HEK293T (cell line): ENCODE measurements at regions not wholly inside any gene's neighbourhood (a gene's known extent, or its start where the extent isn't known, plus 50 kb on each side); places are given as distances from the start of the nearest gene placed in this dataset.

ENCODE experiments used
- CTCF ChIA-PET: fragments of 350-600 bp; formaldehyde crosslinking; extraction: SDS; loops from one replicate; lab custom pipeline; 2021; ENCODE audit warnings: antibody characterized with exemption, inconsistent platforms; lab: Yijun Ruan, JAX
- POLR2A ChIA-PET: fragments of 350-600 bp; formaldehyde crosslinking; extraction: SDS; loops from one replicate; lab custom pipeline; 2020; ENCODE audit warnings: antibody characterized with exemption, inconsistent platforms; lab: Yijun Ruan, JAX
- DNase-seq: peaks from one replicate; pipeline ENCODE4 v3.0.0; 2012; ENCODE audit warnings: mixed read lengths; ENCODE audit errors: extremely low spot score
- ARNT ChIP-seq: fragments of 450-650 bp; IDR thresholded peaks from 2 replicates; pipeline ENCODE4 v1.6.1; 2017; ENCODE audit warnings: mild to moderate bottlenecking
- BHLHE40 ChIP-seq: fragments of 450-650 bp; IDR thresholded peaks from 2 replicates; pipeline ENCODE4 v1.6.1; 2016; ENCODE audit warnings: mild to moderate bottlenecking, moderate library complexity, borderline replicate concordance
- CTBP1 ChIP-seq: fragments of 450-650 bp; IDR thresholded peaks from 2 replicates; pipeline ENCODE4 v1.6.1; 2016; ENCODE audit warnings: borderline replicate concordance
- ELF4 ChIP-seq: fragments of 450-650 bp; IDR thresholded peaks from 2 replicates; pipeline ENCODE4 v1.6.1; 2017; ENCODE audit warnings: antibody characterized with exemption
- FOXA1 ChIP-seq: fragments of 450-650 bp; IDR thresholded peaks from 2 replicates; pipeline ENCODE4 v1.6.1; 2016; ENCODE audit warnings: mild to moderate bottlenecking
- FOXK2 ChIP-seq: fragments of 450-650 bp; IDR thresholded peaks from 2 replicates; pipeline ENCODE4 v1.6.1; 2016; ENCODE audit warnings: mild to moderate bottlenecking
- FOXM1 ChIP-seq: fragments of 450-650 bp; IDR thresholded peaks from 2 replicates; pipeline ENCODE4 v1.6.1; 2017; ENCODE audit warnings: mild to moderate bottlenecking, borderline replicate concordance
- HDGF ChIP-seq: fragments of 450-650 bp; IDR thresholded peaks from 2 replicates; pipeline ENCODE4 v1.6.1; 2017; ENCODE audit warnings: antibody characterized with exemption, borderline replicate concordance
- L3MBTL2 ChIP-seq: fragments of 450-650 bp; conservative IDR thresholded peaks from 2 replicates; pipeline ENCODE4 v1.6.1; 2016; ENCODE audit warnings: mild to moderate bottlenecking
- LEF1 ChIP-seq: fragments of 450-650 bp; IDR thresholded peaks from 2 replicates; pipeline ENCODE4 v1.6.1; 2017; ENCODE audit warnings: mild to moderate bottlenecking, borderline replicate concordance
- NFRKB ChIP-seq: fragments of 450-650 bp; IDR thresholded peaks from 2 replicates; pipeline ENCODE4 v1.6.1; 2016; ENCODE audit warnings: mild to moderate bottlenecking, moderate library complexity
- PKNOX1 ChIP-seq: fragments of 450-650 bp; IDR thresholded peaks from 2 replicates; pipeline ENCODE4 v1.6.1; 2016
- SP1 ChIP-seq: fragments of 450-650 bp; IDR thresholded peaks from 2 replicates; pipeline ENCODE4 v1.6.1; 2017
- SUZ12 ChIP-seq: fragments of 450-650 bp; IDR thresholded peaks from 2 replicates; pipeline ENCODE4 v1.6.1; 2016; ENCODE audit warnings: mild to moderate bottlenecking
- TARDBP ChIP-seq: fragments of 450-650 bp; IDR thresholded peaks from 2 replicates; pipeline ENCODE4 v1.6.1; 2016
- ZNF384 ChIP-seq: fragments of 450-650 bp; IDR thresholded peaks from 2 replicates; pipeline ENCODE4 v1.6.1; 2016

GRCh38 chr6:91436448-91436847 lies 849.6 kb upstream of the MAP3K7 start:
- ChIA-PET CTCF (no interaction called here), POLR2A (no interaction called here)
- TF ChIP-seq CTBP1 (no peak), BHLHE40 (no peak), PKNOX1 (no peak), FOXA1 (no peak), SUZ12 (no peak), HDGF (no peak), TARDBP (no peak), ARNT (no peak), SP1 (no peak), ELF4 (no peak), LEF1 (no peak), FOXK2 (no peak), L3MBTL2 (no peak)
- no peak for DNase-seq

- DNase-seq, result no peak
- ChIA-PET CTCF (no interaction called here), POLR2A (no interaction called here)
- TF ChIP-seq ZNF384 (no peak), NFRKB (no peak), BHLHE40 (no peak), CTBP1 (no peak), HDGF (no peak)
Observed at GRCh38 chr6:91435630-91436029, 848.8 kb upstream of the MAP3K7 start.

GRCh38 chr6:91434576-91434975 lies 847.7 kb upstream of the MAP3K7 start:
- TF ChIP-seq PKNOX1, result no peak
- no peak for TF ChIP-seq ZNF384
- no peak for TF ChIP-seq TARDBP
- no peak for TF ChIP-seq CTBP1
- TF ChIP-seq FOXM1, result no peak
- TF ChIP-seq ELF4, result no peak
- no peak for TF ChIP-seq FOXA1
- TF ChIP-seq BHLHE40, result no peak
- no peak for TF ChIP-seq L3MBTL2
- TF ChIP-seq SP1, result no peak
- TF ChIP-seq FOXK2, result no peak
- TF ChIP-seq HDGF, result no peak
- ChIA-PET POLR2A (interaction anchor here (1.0 kb wide), 1 partner anchor 8 kb away, joined by 3 read pairs; no protein-coding TSS in a partner anchor), CTCF (no interaction called here)

DNA sequence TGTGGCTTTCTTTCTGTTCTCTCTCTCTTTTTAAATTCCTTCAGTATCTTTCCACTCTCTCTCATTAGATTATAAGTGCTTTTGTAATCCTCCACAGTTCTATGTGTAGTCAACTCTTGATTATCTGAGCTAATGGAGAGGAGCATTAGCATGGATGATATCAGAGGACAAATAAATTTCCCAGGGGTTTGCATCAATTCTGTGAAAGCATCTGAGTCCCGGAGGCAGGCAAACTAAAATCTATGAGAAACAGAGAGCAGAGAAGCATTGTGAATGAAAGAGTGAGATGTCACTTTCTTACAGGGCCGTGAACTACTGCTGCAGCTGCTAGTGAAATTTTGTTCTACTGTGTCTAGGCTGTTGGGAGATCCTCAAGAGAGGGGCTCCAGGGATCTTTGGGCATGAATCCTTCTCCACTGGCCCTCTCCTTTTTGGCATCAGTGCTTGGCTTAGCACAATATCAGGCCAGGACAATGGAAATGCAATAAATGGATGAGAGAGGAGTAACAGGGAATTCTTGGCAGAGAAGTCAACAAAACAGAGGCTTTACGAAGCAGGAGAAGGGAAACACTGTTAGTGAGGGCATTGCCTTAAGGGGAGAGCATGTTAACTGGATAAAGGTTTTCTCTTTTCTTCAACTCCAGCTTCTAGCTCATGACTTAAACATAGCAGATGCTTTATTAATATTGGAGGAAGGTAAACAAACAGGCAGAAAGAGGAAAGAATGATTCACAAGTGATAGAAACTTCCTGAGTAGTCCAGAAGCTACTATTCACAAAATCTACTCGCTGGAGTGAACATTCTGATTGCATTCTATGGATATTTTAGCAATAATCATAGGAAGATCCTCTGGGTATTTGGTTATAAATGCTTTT lies 847.0 kb upstream of the MAP3K7 start:
- POLR2A ChIA-PET, result interaction anchor here (1.0 kb wide), 1 partner anchor 9 kb away, joined by 3 read pairs; no protein-coding TSS in a partner anchor
- CTCF ChIA-PET, result no interaction called here
- no peak for TF ChIP-seq L3MBTL2
- no peak for TF ChIP-seq BHLHE40
- TF ChIP-seq NFRKB, result no peak
- TF ChIP-seq ZNF384, result no peak
- no peak for TF ChIP-seq LEF1
- no peak for TF ChIP-seq FOXK2
- TF ChIP-seq ARNT, result no peak
- TF ChIP-seq HDGF, result no peak
- TF ChIP-seq SP1, result no peak
- no peak for TF ChIP-seq CTBP1
- TF ChIP-seq PKNOX1, result no peak
- no peak for TF ChIP-seq TARDBP
- no peak for TF ChIP-seq ELF4
- DNase-seq, result no peak

More at GRCh38 chr6:91434576-91434975, 847.7 kb upstream of the MAP3K7 start:
- DNase-seq, result no peak

GRCh38 chr6:91428953-91429560 lies 842.2 kb upstream of the MAP3K7 start:
- TF ChIP-seq L3MBTL2 (no peak), CTBP1 (no peak), LEF1 (no peak), TARDBP (no peak), FOXA1 (no peak), BHLHE40 (no peak), ZNF384 (no peak), PKNOX1 (no peak), HDGF (no peak), ARNT (no peak), ELF4 (no peak), SUZ12 (no peak), FOXK2 (no peak), SP1 (no peak), FOXM1 (no peak), NFRKB (no peak)
- DNase-seq, result no peak
- ChIA-PET CTCF (no interaction called here), POLR2A (no interaction called here)
